Astrocyte (in vitro differentiated cells and primary cell): ENCODE measurements at regions not wholly inside any gene's neighbourhood (a gene's known extent, or its start where the extent isn't known, plus 50 kb on each side); places are given as distances from the start of the nearest gene placed in this dataset.

Experiments
- DNase-seq: peaks from one replicate; pipeline ENCODE4 v3.0.0-alpha.2; 2010; ENCODE audit warnings: low read depth
- FAIRE-seq: peaks from 2 replicates; lab custom pipeline; 2011; peaks lifted over from hg19 to GRCh38; lab: Jason Lieb, UNC
- H2AFZ ChIP-seq: 2 replicates; pipeline ENCODE4 v1.6.0; 2012; ENCODE audit warnings: low read depth, low read length, inconsistent platforms
- H3K27ac ChIP-seq: 2 replicates; pipeline ENCODE4 v1.5.1; 2011; ENCODE audit warnings: low read depth, low read length, inconsistent platforms
- H3K27me3 ChIP-seq: 2 replicates; pipeline ENCODE4 v1.6.0; 2011; ENCODE audit warnings: low read length, inconsistent platforms; ENCODE audit not compliant: insufficient read depth
- H3K36me3 ChIP-seq: 2 replicates; pipeline ENCODE4 v1.5.1; 2011; ENCODE audit warnings: low read length, inconsistent platforms; ENCODE audit not compliant: insufficient read depth
- H3K4me1 ChIP-seq: 2 replicates; pipeline ENCODE4 v1.5.1; 2011; ENCODE audit warnings: low read length, inconsistent platforms; ENCODE audit not compliant: insufficient read depth
- H3K4me2 ChIP-seq: 2 replicates; pipeline ENCODE4 v1.6.0; 2012; ENCODE audit warnings: low read length, inconsistent platforms
- H3K4me3 ChIP-seq: 2 replicates; pipeline ENCODE4 v1.5.1; 2011; ENCODE audit warnings: low read depth, mild to moderate bottlenecking, low read length, inconsistent platforms; ENCODE audit not compliant: insufficient read depth
- H3K79me2 ChIP-seq: 2 replicates; pipeline ENCODE4 v1.6.0; 2012; ENCODE audit warnings: mild to moderate bottlenecking, low read length, inconsistent platforms; ENCODE audit not compliant: insufficient read depth
- H3K9ac ChIP-seq: 2 replicates; pipeline ENCODE4 v1.6.0; 2012; ENCODE audit warnings: mild to moderate bottlenecking, low read length, inconsistent platforms
- H3K9me3 ChIP-seq: 2 replicates; pipeline ENCODE4 v1.5.1; 2012; ENCODE audit warnings: low read depth, mild to moderate bottlenecking, low read length, inconsistent platforms; ENCODE audit not compliant: insufficient read depth
- H4K20me1 ChIP-seq: 2 replicates; pipeline ENCODE4 v1.6.0; 2012; ENCODE audit warnings: low read length, inconsistent platforms; ENCODE audit not compliant: insufficient read depth
- H3K27ac Mint-ChIP-seq: one replicate; pipeline ENCODE4 v1.8.0; 2021; ENCODE audit warnings: mild to moderate bottlenecking, mixed read lengths; ENCODE audit not compliant: unreplicated experiment
- H3K27me3 Mint-ChIP-seq: one replicate; pipeline ENCODE4 v1.8.0; 2021; ENCODE audit warnings: low read depth, mixed read lengths; ENCODE audit not compliant: unreplicated experiment
- H3K36me3 Mint-ChIP-seq: one replicate; pipeline ENCODE4 v1.8.0; 2021; ENCODE audit warnings: low read depth, mixed read lengths; ENCODE audit not compliant: unreplicated experiment
- H3K4me1 Mint-ChIP-seq: one replicate; pipeline ENCODE4 v1.8.0; 2021; ENCODE audit warnings: low read depth, mixed read lengths; ENCODE audit not compliant: unreplicated experiment
- H3K4me3 Mint-ChIP-seq: one replicate; pipeline ENCODE4 v1.8.0; 2021; ENCODE audit warnings: mild to moderate bottlenecking, moderate library complexity, mixed read lengths; ENCODE audit not compliant: unreplicated experiment
- H3K9me3 Mint-ChIP-seq: one replicate; pipeline ENCODE4 v1.8.0; 2021; ENCODE audit warnings: mild to moderate bottlenecking, mixed read lengths; ENCODE audit not compliant: unreplicated experiment
- EZH2 ChIP-seq: IDR thresholded peaks from 2 replicates; pipeline ENCODE4 v1.6.1; 2012; ENCODE audit warnings: mild to moderate bottlenecking, low read length, inconsistent platforms; ENCODE audit not compliant: insufficient read depth
- TF ChIP-seq, protein P1 (sequence below): IDR thresholded peaks from 2 replicates; pipeline ENCODE4 v1.5.1; 2011; ENCODE audit warnings: low read depth, mild to moderate bottlenecking, inconsistent platforms, low read length, moderate library complexity; ENCODE audit not compliant: insufficient read depth

DNA sequence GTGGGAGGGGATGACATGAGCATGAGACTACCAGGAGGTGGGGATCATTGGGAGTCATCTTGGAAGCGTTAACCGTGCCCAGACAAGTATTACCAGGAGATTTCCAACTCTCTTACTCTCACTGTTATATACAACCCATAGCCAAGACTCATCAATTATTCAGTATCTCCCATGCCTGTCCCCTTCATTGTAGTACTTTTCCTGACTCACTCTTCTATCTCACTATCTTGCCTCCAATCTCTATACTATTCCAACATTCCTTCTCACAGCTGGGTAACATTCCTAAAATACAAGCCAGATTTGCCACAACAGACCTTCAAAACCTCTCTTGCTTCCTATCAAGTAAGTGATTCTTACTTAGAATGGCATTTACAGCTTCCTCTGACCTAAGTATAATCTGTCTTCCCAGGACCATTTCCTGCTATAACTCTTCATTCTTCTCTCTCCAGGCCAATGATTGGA, 226.3 kb upstream of the SMLR1 start:
- peak overlapping the region; percentile 97 for H3K27ac ChIP-seq
- no peaks in the 10 kb centered on the region for H3K9me3 Mint-ChIP-seq
- no peaks in the 10 kb centered on the region for H4K20me1 ChIP-seq
- H3K9ac ChIP-seq = peak overlapping the region; percentile 76
- H3K4me1 ChIP-seq = peaks cover 40% of the 10 kb centered on the region
- H2AFZ ChIP-seq = no peak overlapping the region
- H3K36me3 Mint-ChIP-seq = no peaks in the 10 kb centered on the region
- TF ChIP-seq, protein P1, sequence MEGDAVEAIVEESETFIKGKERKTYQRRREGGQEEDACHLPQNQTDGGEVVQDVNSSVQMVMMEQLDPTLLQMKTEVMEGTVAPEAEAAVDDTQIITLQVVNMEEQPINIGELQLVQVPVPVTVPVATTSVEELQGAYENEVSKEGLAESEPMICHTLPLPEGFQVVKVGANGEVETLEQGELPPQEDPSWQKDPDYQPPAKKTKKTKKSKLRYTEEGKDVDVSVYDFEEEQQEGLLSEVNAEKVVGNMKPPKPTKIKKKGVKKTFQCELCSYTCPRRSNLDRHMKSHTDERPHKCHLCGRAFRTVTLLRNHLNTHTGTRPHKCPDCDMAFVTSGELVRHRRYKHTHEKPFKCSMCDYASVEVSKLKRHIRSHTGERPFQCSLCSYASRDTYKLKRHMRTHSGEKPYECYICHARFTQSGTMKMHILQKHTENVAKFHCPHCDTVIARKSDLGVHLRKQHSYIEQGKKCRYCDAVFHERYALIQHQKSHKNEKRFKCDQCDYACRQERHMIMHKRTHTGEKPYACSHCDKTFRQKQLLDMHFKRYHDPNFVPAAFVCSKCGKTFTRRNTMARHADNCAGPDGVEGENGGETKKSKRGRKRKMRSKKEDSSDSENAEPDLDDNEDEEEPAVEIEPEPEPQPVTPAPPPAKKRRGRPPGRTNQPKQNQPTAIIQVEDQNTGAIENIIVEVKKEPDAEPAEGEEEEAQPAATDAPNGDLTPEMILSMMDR = no peak
- no peak overlapping the region for H3K4me3 ChIP-seq
- DNase-seq = peak; percentile 99
- peak overlapping the region; percentile 95 for H3K27ac Mint-ChIP-seq
- no peaks in the 10 kb centered on the region for H3K27me3 Mint-ChIP-seq
- no peaks in the 10 kb centered on the region for H3K79me2 ChIP-seq
- H3K36me3 ChIP-seq = no peaks in the 10 kb centered on the region
- H3K4me2 ChIP-seq = peak overlapping the region; percentile 47
- no peaks in the 10 kb centered on the region for H3K27me3 ChIP-seq
- H3K4me1 Mint-ChIP-seq = peaks cover 54% of the 10 kb centered on the region
- peak; percentile 89 for FAIRE-seq
- H3K4me3 Mint-ChIP-seq = no peak overlapping the region
- H3K9me3 ChIP-seq = no peaks in the 10 kb centered on the region

DNA sequence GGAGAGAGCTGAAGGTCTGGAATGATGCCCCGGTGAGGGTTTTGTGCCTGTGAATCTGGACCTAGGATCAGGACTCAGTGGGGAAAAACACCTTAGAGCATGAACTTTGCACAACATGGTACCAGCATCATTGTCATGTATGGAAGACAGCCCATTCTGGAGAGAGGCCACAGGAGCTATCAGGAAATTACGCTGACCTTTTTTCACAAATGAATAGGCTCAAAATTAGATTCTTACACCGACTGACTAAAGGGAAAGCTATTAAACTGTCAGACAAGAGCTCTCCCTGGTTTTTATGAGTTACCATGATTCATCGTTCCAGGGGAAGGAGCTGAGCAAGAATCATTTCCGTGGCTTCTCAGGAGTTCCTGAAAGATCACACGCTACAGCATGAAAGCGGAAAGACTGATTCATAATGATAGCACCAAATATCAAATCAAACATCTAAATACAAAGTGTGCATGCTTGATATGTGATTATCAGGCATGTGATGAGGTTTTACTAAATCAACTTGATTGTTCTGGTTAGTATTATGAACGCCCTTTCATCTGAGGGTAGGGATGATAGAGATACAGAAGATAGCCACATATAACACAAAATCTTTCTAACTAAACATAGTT, 224.9 kb upstream of the SMLR1 start:
- Histone ChIP-seq H3K79me2 (no peaks in the 10 kb centered on the region), H2AFZ (no peak overlapping the region), H3K4me3 (no peak overlapping the region), H3K4me1 (peaks cover 40% of the 10 kb centered on the region), H4K20me1 (no peaks in the 10 kb centered on the region), H3K9me3 (no peaks in the 10 kb centered on the region), H3K27me3 (no peaks in the 10 kb centered on the region), H3K36me3 (no peaks in the 10 kb centered on the region), H3K27ac (peak overlapping the region; percentile 97), H3K4me2 (peak overlapping the region; percentile 45), H3K9ac (peak overlapping the region; percentile 76)
- Mint-ChIP-seq H3K4me3 (no peak overlapping the region), H3K27me3 (no peaks in the 10 kb centered on the region), H3K27ac (peak overlapping the region; percentile 95), H3K36me3 (no peaks in the 10 kb centered on the region), H3K4me1 (peaks cover 54% of the 10 kb centered on the region), H3K9me3 (no peaks in the 10 kb centered on the region)
- DNase-seq (peak; percentile 99), FAIRE-seq (peak; percentile 100)
- no peak for TF ChIP-seq EZH2
- TF ChIP-seq, protein P1 = no peak

DNA sequence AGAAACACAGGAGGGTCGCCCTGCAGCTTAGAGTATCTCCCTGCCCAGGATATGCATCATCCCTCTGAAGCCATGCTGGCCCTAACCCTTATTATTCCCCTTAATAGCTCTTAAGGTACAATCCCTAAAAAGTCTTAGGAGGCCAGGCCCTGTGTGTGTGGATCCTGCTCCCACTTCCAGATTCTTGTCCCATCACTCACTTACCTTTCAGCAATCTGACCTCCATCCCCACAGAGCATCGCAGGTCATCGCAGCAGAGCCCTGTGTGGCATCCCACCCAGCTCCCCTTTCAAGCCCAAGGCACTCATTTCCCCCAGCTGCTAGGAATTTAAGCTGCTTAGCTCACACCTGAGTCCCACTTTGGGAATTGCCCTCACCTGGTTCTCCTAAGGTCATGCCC, 223.8 kb upstream of the SMLR1 start:
- peak overlapping the region; percentile 65 for H3K9ac ChIP-seq
- H3K4me3 Mint-ChIP-seq = no peak overlapping the region
- H3K9me3 Mint-ChIP-seq = no peaks in the 10 kb centered on the region
- H3K4me1 Mint-ChIP-seq = peaks cover 49% of the 10 kb centered on the region
- no peak overlapping the region for H3K4me2 ChIP-seq
- no peak for FAIRE-seq
- TF ChIP-seq, protein P1 = no peak
- TF ChIP-seq EZH2 = no peak
- H2AFZ ChIP-seq = no peak overlapping the region
- no peaks in the 10 kb centered on the region for H4K20me1 ChIP-seq
- H3K27me3 ChIP-seq = no peaks in the 10 kb centered on the region
- H3K36me3 Mint-ChIP-seq = no peaks in the 10 kb centered on the region
- peaks cover 32% of the 10 kb centered on the region for H3K4me1 ChIP-seq
- peak overlapping the region; percentile 97 for H3K27ac ChIP-seq
- H3K9me3 ChIP-seq = no peaks in the 10 kb centered on the region
- no peaks in the 10 kb centered on the region for H3K27me3 Mint-ChIP-seq
- H3K79me2 ChIP-seq = no peaks in the 10 kb centered on the region
- H3K36me3 ChIP-seq = no peaks in the 10 kb centered on the region
- peak overlapping the region; percentile 31 for H3K27ac Mint-ChIP-seq
- no peak overlapping the region for H3K4me3 ChIP-seq
- no peak for DNase-seq
